HCT116 (cell line): ENCODE measurements at regions not wholly inside any gene's neighbourhood (a gene's known extent, or its start where the extent isn't known, plus 50 kb on each side); places are given as distances from the start of the nearest gene placed in this dataset.
A peak's percentile ranks its signal among the peaks of the same experiment; 100 is the strongest.

Experiments used
- ATAC-seq: fragments of 200-7000 bp; cut with Tn5 transposase; 2 replicates; pipeline ENCODE4 v1.9.1; 2020; ENCODE audit warnings: mild to moderate bottlenecking, moderate library complexity
- BruUV-seq: library from RNA; stranded (reverse); fragments of 400-500 nt; replicated peaks from 2 replicates; lab custom pipeline; 2021; lab: Mats Ljungman, UMichigan
- CTCF ChIA-PET: fragments of 300-600 bp; sonication (Branson Sonifier 250); formaldehyde crosslinking; loops from one replicate; lab custom pipeline; 2021; ENCODE audit warnings: antibody characterized with exemption; lab: Charles Lee
- POLR2A ChIA-PET: fragments of 300-600, 350-600 bp; sonication (Branson Sonifier 250); formaldehyde crosslinking; loops from one replicate; lab custom pipeline; 2021; ENCODE audit warnings: antibody characterized with exemption; lab: Charles Lee
- RAD21 ChIA-PET, 2 experiments: fragments of 300-600 bp; sonication (Branson Sonifier 250); formaldehyde crosslinking; loops; one replicate each; lab custom pipeline; 2023; ENCODE audit warnings: low total read pairs in 2 of 2; ENCODE audit not compliant: uncharacterized antibody in 2 of 2, unreplicated experiment in 2 of 2, low non-redundant PET in 1 of 2; lab: Charles Lee
- DNase-seq: peaks from one replicate; pipeline ENCODE4 v3.0.0-alpha.2; 2010; ENCODE audit warnings: low read depth, low spot score
- H2AFZ ChIP-seq: fragments of 200-600 bp; shearing (Covaris generic), sonication (generic); 2 replicates; pipeline ENCODE4 v1.6.1; 2017; ENCODE audit warnings: low read depth, mixed run types, mixed read lengths, antibody characterized with exemption, low read length; ENCODE audit not compliant: poor library complexity, severe bottlenecking
- H3K27ac ChIP-seq: 2 replicates; pipeline ENCODE4 v1.5.1; 2012; ENCODE audit warnings: low read depth, low read length
- H3K27me3 ChIP-seq: fragments of 200-600 bp; sonication (generic); 2 replicates; pipeline ENCODE4 v1.6.1; 2016; ENCODE audit warnings: mixed run types, low read length, mixed read lengths; ENCODE audit not compliant: insufficient read depth
- H3K36me3 ChIP-seq, 2 experiments: fragments of 200-500 bp in 1 of 2; fragments of 200-600 bp in 1 of 2; sonication (Bioruptor generic) in 1 of 2; sonication (generic) in 1 of 2; 2 replicates each; pipeline versions ENCODE4 v1.5.1 to v1.6.1; 2014 to 2016; ENCODE audit warnings: low read length in 2 of 2, inconsistent platforms in 1 of 2, mixed read lengths in 1 of 2, mixed run types in 1 of 2; ENCODE audit not compliant: insufficient read depth in 2 of 2, control insufficient read depth in 1 of 2
- H3K4me1 ChIP-seq, 2 experiments: fragments of 200-600 bp in 1 of 2; sonication (generic) in 1 of 2; 2 replicates each; pipeline versions ENCODE4 v1.5.1 to v1.6.1; 2012 to 2017; ENCODE audit warnings: low read length in 2 of 2, inconsistent platforms in 1 of 2, mild to moderate bottlenecking in 1 of 2, mixed read lengths in 1 of 2, mixed run types in 1 of 2, moderate library complexity in 1 of 2; ENCODE audit not compliant: insufficient read depth in 2 of 2, control insufficient read depth in 1 of 2
- H3K4me2 ChIP-seq: fragments of 200-600 bp; sonication (generic); 2 replicates; pipeline ENCODE4 v1.6.1; 2017; ENCODE audit warnings: mixed run types, low read length, mixed read lengths
- H3K4me3 ChIP-seq, 2 experiments: fragments of 200-600 bp in 1 of 2; sonication (generic) in 1 of 2; replicated peaks in 1 of 2; 2 replicates each; pipeline ENCODE4 v1.5.1; 2011 to 2016; ENCODE audit warnings: low read length in 2 of 2, control low read depth in 1 of 2, low read depth in 1 of 2, mild to moderate bottlenecking in 1 of 2, mixed read lengths in 1 of 2, mixed run types in 1 of 2
- H3K79me2 ChIP-seq: fragments of 200-600 bp; sonication (generic); 2 replicates; pipeline ENCODE4 v1.6.1; 2017; ENCODE audit warnings: mild to moderate bottlenecking, mixed run types, low read length, moderate library complexity, mixed read lengths; ENCODE audit not compliant: insufficient read depth
- H3K9ac ChIP-seq: fragments of 200-600 bp; sonication (generic); 2 replicates; pipeline ENCODE4 v1.6.1; 2016; ENCODE audit warnings: low read length, mixed read lengths
- H3K9me2 ChIP-seq: fragments of 200-600 bp; sonication (generic), shearing (Covaris generic); 2 replicates; pipeline ENCODE4 v1.6.1; 2017; ENCODE audit warnings: mixed run types, mild to moderate bottlenecking, moderate library complexity; ENCODE audit not compliant: insufficient read depth
- H3K9me3 ChIP-seq, 2 experiments: fragments of 200-500 bp in 1 of 2; fragments of 200-600 bp in 1 of 2; sonication (Bioruptor generic) in 1 of 2; sonication (generic) in 1 of 2; 2 replicates each; pipeline ENCODE4 v1.6.1; 2014 to 2017; ENCODE audit warnings: low read length in 2 of 2, mixed read lengths in 2 of 2, inconsistent platforms in 1 of 2, low read depth in 1 of 2, mild to moderate bottlenecking in 1 of 2, mixed run types in 1 of 2, moderate library complexity in 1 of 2; ENCODE audit not compliant: control insufficient read depth in 1 of 2, insufficient read depth in 1 of 2
- H4K20me1 ChIP-seq: fragments of 200-600 bp; sonication (generic), shearing (Covaris generic); 2 replicates; pipeline ENCODE4 v1.6.1; 2017; ENCODE audit warnings: mixed run types, mild to moderate bottlenecking, moderate library complexity; ENCODE audit not compliant: insufficient read depth
- CBX3 ChIP-seq: IDR thresholded peaks from 2 replicates; pipeline ENCODE4 v1.6.1; 2012; ENCODE audit warnings: low read depth
- CEBPB ChIP-seq: IDR thresholded peaks from 2 replicates; pipeline ENCODE4 v1.6.1; 2012; ENCODE audit warnings: low read depth
- EGR1 ChIP-seq: IDR thresholded peaks from 2 replicates; pipeline ENCODE4 v1.6.1; 2012; ENCODE audit warnings: low read depth
- ELF1 ChIP-seq: IDR thresholded peaks from 2 replicates; pipeline ENCODE4 v1.6.1; 2012; ENCODE audit warnings: low read depth, borderline replicate concordance
- EZH2 ChIP-seq: fragments of 200-600 bp; sonication (generic); IDR thresholded peaks from 2 replicates; pipeline ENCODE4 v1.6.1; 2017; ENCODE audit warnings: antibody characterized with exemption, mixed run types
- EZH2phosphoT487 ChIP-seq: fragments of 200-600 bp; IDR thresholded peaks from 2 replicates; pipeline ENCODE4 v1.6.1; 2018; ENCODE audit warnings: antibody characterized with exemption, borderline replicate concordance
- FOSL1 ChIP-seq: IDR thresholded peaks from 2 replicates; pipeline ENCODE4 v1.6.1; 2012; ENCODE audit warnings: low read depth
- JUND ChIP-seq: IDR thresholded peaks from 2 replicates; pipeline ENCODE4 v1.6.1; 2012
- POLR2A ChIP-seq: IDR thresholded peaks from 2 replicates; pipeline ENCODE4 v1.7.0; 2011; ENCODE audit warnings: borderline replicate concordance; ENCODE audit not compliant: insufficient read depth, insufficient read length; ENCODE audit errors: extremely low read depth
- RAD21 ChIP-seq: IDR thresholded peaks from 2 replicates; pipeline ENCODE4 v1.6.1; 2012; ENCODE audit warnings: low read depth, mild to moderate bottlenecking
- SIN3A ChIP-seq: IDR thresholded peaks from 2 replicates; pipeline ENCODE4 v1.6.1; 2012; ENCODE audit warnings: low read depth
- SP1 ChIP-seq: IDR thresholded peaks from 2 replicates; pipeline ENCODE4 v1.6.1; 2012; ENCODE audit warnings: low read depth
- SRF ChIP-seq: IDR thresholded peaks from 2 replicates; pipeline ENCODE4 v1.6.1; 2012; ENCODE audit warnings: low read depth
- ZBTB33 ChIP-seq: IDR thresholded peaks from 2 replicates; pipeline ENCODE4 v1.6.1; 2011; ENCODE audit warnings: mild to moderate bottlenecking, low read length, moderate library complexity; ENCODE audit not compliant: insufficient replicate concordance; ENCODE audit errors: extremely low read depth
- intact Hi-C: fragments of 100-400 bp; cut with micrococcal nuclease; formaldehyde crosslinking; loops from 2 replicates; pipeline ENCODE4 v1.10.0; 2022
- TF ChIP-seq, protein P1 (sequence below): IDR thresholded peaks from 2 replicates; pipeline ENCODE4 v1.6.1; 2012

- Histone ChIP-seq H3K9me2 (no peaks in the 10 kb centered on the region), H3K9me3 (no peaks in the 10 kb centered on the region), H3K9ac (peak overlapping the region; percentile 49), H3K27ac (peak overlapping the region; percentile 81), H3K36me3 (no peaks in the 10 kb centered on the region), H2AFZ (peak overlapping the region; percentile 52), H3K4me3 (peak overlapping the region in 1 of 2 experiments; percentile 29; a peak in 2 of 4 replicates), H3K4me2 (peak overlapping the region; percentile 76), H3K27me3 (no peaks in the 10 kb centered on the region), H3K79me2 (no peaks in the 10 kb centered on the region), H4K20me1 (no peaks in the 10 kb centered on the region), H3K4me1 (peaks cover 46 to 89% of the 10 kb centered on the region in 2 experiments)
- no peak for ATAC-seq
- ChIA-PET CTCF (no interaction called here), RAD21 (no interaction called here), POLR2A (interaction anchor here (1.0 kb wide), 1 partner anchor 12 kb away, joined by 4 read pairs; no protein-coding TSS in a partner anchor)
- TF ChIP-seq RAD21 (no peak), EZH2phosphoT487 (no peak), SIN3A (peak; percentile 38; the same call in 1 of the 2 replicates), EZH2 (no peak), ELF1 (no peak), SRF (no peak), FOSL1 (no peak), CEBPB (no peak), EGR1 (no peak), SP1 (peak; percentile 45), CBX3 (0 out of 2 replicates have a peak, but pooled peaks have one; percentile 37), JUND (peak; percentile 48), POLR2A (no peak), ZBTB33 (no peak)
- TF ChIP-seq, protein P1, sequence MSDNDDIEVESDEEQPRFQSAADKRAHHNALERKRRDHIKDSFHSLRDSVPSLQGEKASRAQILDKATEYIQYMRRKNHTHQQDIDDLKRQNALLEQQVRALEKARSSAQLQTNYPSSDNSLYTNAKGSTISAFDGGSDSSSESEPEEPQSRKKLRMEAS, result peak; percentile 88
- intact Hi-C loops, result loop anchor here (1.0 kb wide), 1 partner anchor 54 kb away; no protein-coding TSS in a partner anchor
- no peak for DNase-seq
- BruUV-seq, result TSS peak; percentile 66
These were observed 66.2 kb upstream of the UBE2E1 start for GRCh38 chr3:23739536-23739935.
